ENCODE measurements at regions not wholly inside any gene's neighbourhood (a gene's known extent, or its start where the extent isn't known, plus 50 kb on each side); places are given as distances from the start of the nearest gene placed in this dataset.

- Histone ChIP-seq H2AFZ (ENCODE audit: low read depth, low read length) (no peak overlapping the region), H3K79me2 (ENCODE audit: insufficient read depth, low read length) (no peaks in the 10 kb centered on the region), H3K36me3 (ENCODE audit: insufficient read depth, low read length) (no peaks in the 10 kb centered on the region), H3K9me3 (ENCODE audit: insufficient read depth, low read length, severe bottlenecking) (no peaks in the 10 kb centered on the region), H3K4me1 (ENCODE audit: insufficient read depth, low read length) (no peaks in the 10 kb centered on the region), H3K27ac (ENCODE audit: low read length) (no peak overlapping the region), H3K4me2 (ENCODE audit: insufficient read depth, low read length) (no peak overlapping the region), H3K4me3 (ENCODE audit: low read depth in 1 of 2, low read length in 2 of 2) (no peak overlapping the region), H3K9ac (ENCODE audit: low read depth, low read length) (no peak overlapping the region), H3K27me3 (ENCODE audit: insufficient read depth, low read length, poor library complexity) (peaks cover 7% of the 10 kb centered on the region), H4K20me1 (ENCODE audit: insufficient read depth, low read length) (no peaks in the 10 kb centered on the region)
- DNase-seq (no peak), ATAC-seq (ENCODE audit: insufficient read depth, low read depth) (no peak)
- TF ChIP-seq CTCF (IDR thresholded peaks at IDR 0.05; ENCODE audit: borderline replicate concordance, extremely low read depth, low read length, poor library complexity, severe bottlenecking) (no peak), EZH2 (IDR thresholded peaks at IDR 0.05; ENCODE audit: borderline replicate concordance, low read depth, low read length, severe bottlenecking) (no peak)
Observed at GRCh38 chr5:173538018-173538417, 78.4 kb downstream of the BOD1 start.

GRCh38 chr5:173537228-173537627 is 79.2 kb downstream of the BOD1 start:
- H3K36me3 ChIP-seq (ENCODE audit: insufficient read depth, low read length), result no peaks in the 10 kb centered on the region
- TF ChIP-seq EZH2 (IDR thresholded peaks at IDR 0.05; ENCODE audit: borderline replicate concordance, low read depth, low read length, severe bottlenecking) (no peak), CTCF (IDR thresholded peaks at IDR 0.05; ENCODE audit: borderline replicate concordance, extremely low read depth, low read length, poor library complexity, severe bottlenecking) (no peak)
- H3K4me2 ChIP-seq (ENCODE audit: insufficient read depth, low read length), result no peak overlapping the region
- no peaks in the 10 kb centered on the region for H3K79me2 ChIP-seq (ENCODE audit: insufficient read depth, low read length)
- no peak overlapping the region for H3K27ac ChIP-seq (ENCODE audit: low read length)
- H3K9ac ChIP-seq (ENCODE audit: low read depth, low read length), result no peak overlapping the region
- no peaks in the 10 kb centered on the region for H3K9me3 ChIP-seq (ENCODE audit: insufficient read depth, low read length, severe bottlenecking)
- no peak overlapping the region for H2AFZ ChIP-seq (ENCODE audit: low read depth, low read length)
- peaks cover 7% of the 10 kb centered on the region for H3K27me3 ChIP-seq (ENCODE audit: insufficient read depth, low read length, poor library complexity)
- H3K4me1 ChIP-seq (ENCODE audit: insufficient read depth, low read length), result no peaks in the 10 kb centered on the region
- ATAC-seq (ENCODE audit: insufficient read depth, low read depth) (no peak), DNase-seq (no peak)
- no peaks in the 10 kb centered on the region for H4K20me1 ChIP-seq (ENCODE audit: insufficient read depth, low read length)
- H3K4me3 ChIP-seq (ENCODE audit: low read depth in 1 of 2, low read length in 2 of 2), result no peak overlapping the region

GRCh38 chr5:173535976-173536639 is 80.3 kb downstream of the BOD1 start:
- no peak overlapping the region for H3K4me3 ChIP-seq (ENCODE audit: low read depth in 1 of 2, low read length in 2 of 2)
- H3K4me1 ChIP-seq (ENCODE audit: insufficient read depth, low read length), result no peaks in the 10 kb centered on the region
- H3K36me3 ChIP-seq (ENCODE audit: insufficient read depth, low read length), result no peaks in the 10 kb centered on the region
- no peaks in the 10 kb centered on the region for H3K9me3 ChIP-seq (ENCODE audit: insufficient read depth, low read length, severe bottlenecking)
- H3K9ac ChIP-seq (ENCODE audit: low read depth, low read length), result no peak overlapping the region
- TF ChIP-seq EZH2 (IDR thresholded peaks at IDR 0.05; ENCODE audit: borderline replicate concordance, low read depth, low read length, severe bottlenecking) (no peak), CTCF (IDR thresholded peaks at IDR 0.05; ENCODE audit: borderline replicate concordance, extremely low read depth, low read length, poor library complexity, severe bottlenecking) (no peak)
- no peak for ATAC-seq (ENCODE audit: insufficient read depth, low read depth)
- peaks cover 7% of the 10 kb centered on the region for H3K27me3 ChIP-seq (ENCODE audit: insufficient read depth, low read length, poor library complexity)
- H3K27ac ChIP-seq (ENCODE audit: low read length), result no peak overlapping the region
- no peak overlapping the region for H3K4me2 ChIP-seq (ENCODE audit: insufficient read depth, low read length)
- H4K20me1 ChIP-seq (ENCODE audit: insufficient read depth, low read length), result no peaks in the 10 kb centered on the region
- H3K79me2 ChIP-seq (ENCODE audit: insufficient read depth, low read length), result no peaks in the 10 kb centered on the region
- no peak for DNase-seq
- H2AFZ ChIP-seq (ENCODE audit: low read depth, low read length), result no peak overlapping the region
